SK-N-SH (cell line): ENCODE measurements at regions not wholly inside any gene's neighbourhood (a gene's known extent, or its start where the extent isn't known, plus 50 kb on each side); places are given as distances from the start of the nearest gene placed in this dataset.

Source experiments
- CTCF ChIA-PET: fragments of 300-600, 350-600 bp; formaldehyde crosslinking; extraction: SDS; loops from one replicate; lab custom pipeline; 2021; lab: Yijun Ruan, JAX
- POLR2A ChIA-PET: fragments of 350-600 bp; sonication (Branson Sonifier 250); formaldehyde crosslinking; extraction: SDS; loops from one replicate; lab custom pipeline; 2020; ENCODE audit warnings: antibody characterized with exemption, inconsistent platforms; lab: Yijun Ruan, JAX
- DNase-seq: peaks from one replicate; pipeline ENCODE4 v3.0.0; 2012
- H2AFZ ChIP-seq: fragments of 200-600 bp; sonication (generic); 2 replicates; pipeline ENCODE4 v1.8.1; 2016; ENCODE audit warnings: antibody characterized with exemption, mild to moderate bottlenecking, low read depth
- H3F3A ChIP-seq: fragments of 200-600 bp; sonication (generic); replicated peaks from 2 replicates; pipeline ENCODE3; 2016; ENCODE audit warnings: antibody characterized with exemption, mild to moderate bottlenecking; ENCODE audit not compliant: insufficient read depth
- H3K27ac ChIP-seq, 2 experiments: fragments of 200-500 bp in 1 of 2; fragments of 200-600 bp in 1 of 2; sonication (Bioruptor generic) in 1 of 2; sonication (generic), shearing (Covaris generic) in 1 of 2; 2 replicates each; pipeline versions ENCODE4 v1.5.1 to v1.6.1; 2014 to 2016; ENCODE audit warnings: low read depth in 2 of 2, inconsistent platforms in 1 of 2, low read length in 1 of 2, mild to moderate bottlenecking in 1 of 2, mixed read lengths in 1 of 2
- H3K27me3 ChIP-seq: fragments of 200-600 bp; sonication (generic), shearing (Covaris generic); 2 replicates; pipeline ENCODE4 v1.6.1; 2016; ENCODE audit warnings: mixed run types; ENCODE audit not compliant: insufficient read depth
- H3K36me3 ChIP-seq, 2 experiments: fragments of 200-500 bp in 1 of 2; fragments of 200-600 bp in 1 of 2; sonication (Bioruptor generic) in 1 of 2; sonication (generic) in 1 of 2; replicated peaks in 1 of 2; 2 replicates each; pipeline versions ENCODE3 to v1.5.1; 2014 to 2016; ENCODE audit warnings: low read length in 1 of 2, mild to moderate bottlenecking in 1 of 2; ENCODE audit not compliant: insufficient read depth in 2 of 2, control insufficient read depth in 1 of 2
- H3K4me1 ChIP-seq, 2 experiments: fragments of 200-500 bp in 1 of 2; fragments of 200-600 bp in 1 of 2; sonication (Bioruptor generic) in 1 of 2; sonication (generic), shearing (Covaris generic) in 1 of 2; 2 replicates each; pipeline versions ENCODE4 v1.5.1 to v1.6.1; 2014 to 2016; ENCODE audit warnings: low read depth in 1 of 2, low read length in 1 of 2, mixed run types in 1 of 2; ENCODE audit not compliant: insufficient read depth in 2 of 2, control insufficient read depth in 1 of 2
- H3K4me2 ChIP-seq: fragments of 200-600 bp; sonication (generic), shearing (Covaris generic); 2 replicates; pipeline ENCODE4 v1.6.1; 2017; ENCODE audit warnings: mixed run types
- H3K4me3 ChIP-seq, 2 experiments: fragments of 200-500 bp in 1 of 2; fragments of 200-600 bp in 1 of 2; sonication (Bioruptor generic) in 1 of 2; sonication (generic), shearing (Covaris generic) in 1 of 2; 2 replicates each; pipeline versions ENCODE4 v1.5.1 to v1.8.1; 2014 to 2016; ENCODE audit warnings: low read depth in 2 of 2, inconsistent platforms in 1 of 2, low read length in 1 of 2, mild to moderate bottlenecking in 1 of 2, mixed read lengths in 1 of 2, moderate library complexity in 1 of 2
- H3K79me2 ChIP-seq: fragments of 200-600 bp; sonication (generic); 2 replicates; pipeline ENCODE4 v1.8.1; 2017; ENCODE audit warnings: mild to moderate bottlenecking; ENCODE audit not compliant: insufficient read depth
- H3K9ac ChIP-seq: fragments of 200-600 bp; sonication (generic); 2 replicates; pipeline ENCODE4 v1.6.1; 2017; ENCODE audit warnings: mixed run types
- H3K9me2 ChIP-seq: fragments of 200-600 bp; sonication (generic); 2 replicates; pipeline ENCODE4 v1.6.1; 2017; ENCODE audit warnings: mixed run types
- H3K9me3 ChIP-seq: fragments of 200-600 bp; sonication (generic); 2 replicates; pipeline ENCODE4 v1.6.1; 2017; ENCODE audit warnings: mixed run types, mild to moderate bottlenecking, moderate library complexity
- H4K20me1 ChIP-seq: fragments of 200-600 bp; sonication (generic); 2 replicates; pipeline ENCODE4 v1.6.1; 2017; ENCODE audit warnings: mild to moderate bottlenecking, mixed run types; ENCODE audit not compliant: insufficient read depth
- ELF1 ChIP-seq: IDR thresholded peaks from 2 replicates; pipeline ENCODE4 v1.4.0; 2012
- EZH2phosphoT487 ChIP-seq: fragments of 200-600 bp; sonication (generic); IDR thresholded peaks from 2 replicates; pipeline ENCODE4 v1.6.1; 2017; ENCODE audit warnings: low read depth, mixed run types, mild to moderate bottlenecking, antibody characterized with exemption, moderate library complexity, borderline replicate concordance
- FOSL2 ChIP-seq: IDR thresholded peaks from 2 replicates; pipeline ENCODE4 v1.4.0; 2012; ENCODE audit warnings: low read depth, mild to moderate bottlenecking, moderate library complexity, borderline replicate concordance
- FOXM1 ChIP-seq: IDR thresholded peaks from 2 replicates; pipeline ENCODE4 v1.4.0; 2012; ENCODE audit warnings: low read depth, mild to moderate bottlenecking
- GATA2 ChIP-seq: sonication (generic); formaldehyde crosslinking; IDR thresholded peaks from 2 replicates; pipeline ENCODE4 v1.5.0; 2020; ENCODE audit warnings: mild to moderate bottlenecking, missing genetic modification reagents
- JUND ChIP-seq: IDR thresholded peaks from 2 replicates; pipeline ENCODE4 v1.4.0; 2012
- MEF2A ChIP-seq: IDR thresholded peaks from 2 replicates; pipeline ENCODE4 v1.4.0; 2012; ENCODE audit warnings: low read depth, borderline replicate concordance
- MXI1 ChIP-seq: IDR thresholded peaks from 2 replicates; pipeline ENCODE4 v1.6.1; 2012; ENCODE audit warnings: mild to moderate bottlenecking, low read depth, low read length, improper control_type of control experiment
- NRF1 ChIP-seq: IDR thresholded peaks from 2 replicates; pipeline ENCODE4 v1.6.1; 2012; ENCODE audit warnings: low read depth, mild to moderate bottlenecking, low read length
- POLR2AphosphoS5 ChIP-seq: IDR thresholded peaks from 2 replicates; pipeline ENCODE4 v1.6.1; 2012; ENCODE audit warnings: low read depth, low read length
- RAD21 ChIP-seq: IDR thresholded peaks from 2 replicates; pipeline ENCODE4 v1.6.1; 2012; ENCODE audit warnings: mild to moderate bottlenecking, low read length
- RCOR1 ChIP-seq: fragments of 150-350 bp; IDR thresholded peaks from 2 replicates; pipeline ENCODE4 v1.6.1; 2017; ENCODE audit warnings: antibody characterized with exemption, low read length
- RFX5 ChIP-seq: IDR thresholded peaks from 2 replicates; pipeline ENCODE4 v1.6.1; 2012; ENCODE audit warnings: mild to moderate bottlenecking, improper control_type of control experiment, low read length
- RXRA ChIP-seq: IDR thresholded peaks from 2 replicates; pipeline ENCODE4 v1.4.0; 2012; ENCODE audit warnings: low read depth, mild to moderate bottlenecking, borderline replicate concordance
- TAF1 ChIP-seq: IDR thresholded peaks from 2 replicates; pipeline ENCODE4 v1.6.1; 2012; ENCODE audit warnings: low read depth, mild to moderate bottlenecking, low read length, moderate library complexity, borderline replicate concordance
- TCF12 ChIP-seq: IDR thresholded peaks from 2 replicates; pipeline ENCODE4 v1.4.0; 2012
- TEAD4 ChIP-seq: IDR thresholded peaks from 2 replicates; pipeline ENCODE4 v1.4.0; 2012; ENCODE audit warnings: mild to moderate bottlenecking, borderline replicate concordance; ENCODE audit not compliant: insufficient read depth
- YY1 ChIP-seq: IDR thresholded peaks from 2 replicates; pipeline ENCODE4 v1.4.0; 2012; ENCODE audit warnings: low read depth, mild to moderate bottlenecking
- WGBS: methylation state at CpG from one replicate; pipeline ENCODE4 v1.1.6; 2017; ENCODE audit warnings: low lambda C conversion rate; 5-methylcytosine and 5-hydroxymethylcytosine counted together
- TF ChIP-seq, protein P1 (sequence below): IDR thresholded peaks from 2 replicates; pipeline ENCODE4 v1.4.0; 2012; ENCODE audit warnings: low read depth
- TF ChIP-seq, protein P2 (sequence below): fragments of 200-600 bp; sonication (generic); IDR thresholded peaks from 2 replicates; pipeline ENCODE4 v1.6.1; 2017; ENCODE audit warnings: antibody characterized with exemption, mild to moderate bottlenecking, moderate library complexity
- TF ChIP-seq, protein P3 (sequence below): IDR thresholded peaks from 2 replicates; pipeline ENCODE4 v1.4.0; 2012; ENCODE audit warnings: low read depth, borderline replicate concordance
- TF ChIP-seq, protein P4 (sequence below): IDR thresholded peaks from 2 replicates; pipeline ENCODE4 v1.4.0; 2012; ENCODE audit warnings: low read depth, borderline replicate concordance
- TF ChIP-seq, protein P5 (sequence below): IDR thresholded peaks from 2 replicates; pipeline ENCODE4 v1.6.1; 2012; ENCODE audit warnings: mild to moderate bottlenecking, low read depth, low read length, moderate library complexity

DNA sequence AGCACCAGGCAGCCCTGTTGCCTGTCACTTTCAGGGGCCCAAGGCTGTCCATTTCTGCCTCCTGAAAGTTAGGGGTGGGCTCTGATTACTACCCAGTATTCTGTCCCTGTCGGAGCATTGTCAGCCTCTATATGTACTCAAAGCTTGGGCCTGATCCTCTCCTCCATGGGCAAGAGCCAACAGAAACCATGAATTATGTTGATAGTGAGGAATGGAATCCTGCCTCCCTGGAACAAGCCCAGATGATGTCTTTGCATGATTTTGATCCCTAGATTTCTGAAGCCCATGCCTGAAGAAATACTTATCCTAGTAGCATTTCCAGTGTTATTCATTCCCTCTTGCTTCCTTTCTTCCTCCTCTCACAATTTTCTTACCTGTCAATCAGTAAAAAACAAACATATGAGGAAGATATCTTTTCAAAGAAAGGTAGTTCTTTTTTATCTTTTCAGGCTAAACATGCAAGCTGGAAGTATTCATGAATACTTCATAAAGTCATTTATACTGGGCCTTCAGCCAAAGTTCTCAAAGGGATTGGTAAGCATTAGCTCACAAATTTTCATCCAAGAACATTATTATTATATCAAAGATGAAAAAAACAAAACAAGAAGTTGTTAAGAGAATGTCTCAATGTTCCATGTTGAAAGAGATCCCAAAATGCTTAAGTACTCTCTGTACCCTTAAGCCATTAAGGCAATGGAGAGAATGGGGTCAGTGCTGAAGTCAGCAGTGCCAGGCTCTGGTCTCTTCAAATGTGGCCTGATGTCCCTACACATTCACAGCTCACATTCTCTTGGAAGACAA, 171.7 kb downstream of the NHLRC3 start (continued):
- TF ChIP-seq, protein P1, sequence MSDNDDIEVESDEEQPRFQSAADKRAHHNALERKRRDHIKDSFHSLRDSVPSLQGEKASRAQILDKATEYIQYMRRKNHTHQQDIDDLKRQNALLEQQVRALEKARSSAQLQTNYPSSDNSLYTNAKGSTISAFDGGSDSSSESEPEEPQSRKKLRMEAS = no peak
- TF ChIP-seq TAF1 (no peak), RFX5 (no peak), FOSL2 (no peak), NRF1 (no peak), RXRA (no peak), GATA2 (CRISPR knock-in tag) (no peak)

DNA sequence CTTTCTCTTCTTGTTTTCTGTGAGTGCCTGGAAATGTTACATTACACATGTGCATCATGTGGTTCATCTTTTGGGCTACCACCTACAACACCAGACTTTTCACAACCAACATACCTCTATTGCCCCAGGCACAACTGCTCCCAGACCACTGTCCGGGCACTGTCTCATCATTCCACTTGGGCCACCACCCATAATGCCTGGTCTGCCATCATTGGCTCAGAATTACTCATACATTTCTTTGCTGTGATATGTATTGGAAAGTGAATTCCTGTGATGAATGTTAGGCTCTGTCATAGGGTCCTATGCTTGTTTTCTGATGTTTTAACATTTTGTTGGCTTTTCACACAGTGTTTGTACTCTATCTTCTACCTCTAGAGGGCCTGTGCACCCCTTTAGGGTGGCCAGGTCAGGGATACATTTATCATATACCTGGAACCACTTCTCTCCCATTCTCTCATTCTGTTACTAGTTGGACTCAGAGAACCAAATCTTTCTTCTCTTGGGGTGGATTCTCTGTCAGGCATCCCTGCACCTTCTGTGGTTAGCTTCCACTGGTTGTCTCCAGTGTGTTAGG, 172.8 kb downstream of the NHLRC3 start:
- no peaks in the 10 kb centered on the region for H3K27me3 ChIP-seq
- H3K9me2 ChIP-seq = no peaks in the 10 kb centered on the region
- 44% methylated on average over 1 of the region's 1 CpG for WGBS
- H2AFZ ChIP-seq = no peak overlapping the region
- TF ChIP-seq MXI1 (no peak), RAD21 (no peak), MEF2A (no peak), RCOR1 (no peak), TCF12 (no peak), FOXM1 (no peak), RFX5 (no peak), EZH2phosphoT487 (no peak), TAF1 (no peak), POLR2AphosphoS5 (no peak), JUND (no peak), YY1 (no peak), ELF1 (no peak), TEAD4 (no peak)
- TF ChIP-seq, protein P1 = no peak
- TF ChIP-seq, protein P2, sequence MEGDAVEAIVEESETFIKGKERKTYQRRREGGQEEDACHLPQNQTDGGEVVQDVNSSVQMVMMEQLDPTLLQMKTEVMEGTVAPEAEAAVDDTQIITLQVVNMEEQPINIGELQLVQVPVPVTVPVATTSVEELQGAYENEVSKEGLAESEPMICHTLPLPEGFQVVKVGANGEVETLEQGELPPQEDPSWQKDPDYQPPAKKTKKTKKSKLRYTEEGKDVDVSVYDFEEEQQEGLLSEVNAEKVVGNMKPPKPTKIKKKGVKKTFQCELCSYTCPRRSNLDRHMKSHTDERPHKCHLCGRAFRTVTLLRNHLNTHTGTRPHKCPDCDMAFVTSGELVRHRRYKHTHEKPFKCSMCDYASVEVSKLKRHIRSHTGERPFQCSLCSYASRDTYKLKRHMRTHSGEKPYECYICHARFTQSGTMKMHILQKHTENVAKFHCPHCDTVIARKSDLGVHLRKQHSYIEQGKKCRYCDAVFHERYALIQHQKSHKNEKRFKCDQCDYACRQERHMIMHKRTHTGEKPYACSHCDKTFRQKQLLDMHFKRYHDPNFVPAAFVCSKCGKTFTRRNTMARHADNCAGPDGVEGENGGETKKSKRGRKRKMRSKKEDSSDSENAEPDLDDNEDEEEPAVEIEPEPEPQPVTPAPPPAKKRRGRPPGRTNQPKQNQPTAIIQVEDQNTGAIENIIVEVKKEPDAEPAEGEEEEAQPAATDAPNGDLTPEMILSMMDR = no peak
- TF ChIP-seq, protein P3, sequence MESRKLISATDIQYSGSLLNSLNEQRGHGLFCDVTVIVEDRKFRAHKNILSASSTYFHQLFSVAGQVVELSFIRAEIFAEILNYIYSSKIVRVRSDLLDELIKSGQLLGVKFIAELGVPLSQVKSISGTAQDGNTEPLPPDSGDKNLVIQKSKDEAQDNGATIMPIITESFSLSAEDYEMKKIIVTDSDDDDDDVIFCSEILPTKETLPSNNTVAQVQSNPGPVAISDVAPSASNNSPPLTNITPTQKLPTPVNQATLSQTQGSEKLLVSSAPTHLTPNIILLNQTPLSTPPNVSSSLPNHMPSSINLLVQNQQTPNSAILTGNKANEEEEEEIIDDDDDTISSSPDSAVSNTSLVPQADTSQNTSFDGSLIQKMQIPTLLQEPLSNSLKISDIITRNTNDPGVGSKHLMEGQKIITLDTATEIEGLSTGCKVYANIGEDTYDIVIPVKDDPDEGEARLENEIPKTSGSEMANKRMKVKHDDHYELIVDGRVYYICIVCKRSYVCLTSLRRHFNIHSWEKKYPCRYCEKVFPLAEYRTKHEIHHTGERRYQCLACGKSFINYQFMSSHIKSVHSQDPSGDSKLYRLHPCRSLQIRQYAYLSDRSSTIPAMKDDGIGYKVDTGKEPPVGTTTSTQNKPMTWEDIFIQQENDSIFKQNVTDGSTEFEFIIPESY = no peak
- TF ChIP-seq, protein P4, sequence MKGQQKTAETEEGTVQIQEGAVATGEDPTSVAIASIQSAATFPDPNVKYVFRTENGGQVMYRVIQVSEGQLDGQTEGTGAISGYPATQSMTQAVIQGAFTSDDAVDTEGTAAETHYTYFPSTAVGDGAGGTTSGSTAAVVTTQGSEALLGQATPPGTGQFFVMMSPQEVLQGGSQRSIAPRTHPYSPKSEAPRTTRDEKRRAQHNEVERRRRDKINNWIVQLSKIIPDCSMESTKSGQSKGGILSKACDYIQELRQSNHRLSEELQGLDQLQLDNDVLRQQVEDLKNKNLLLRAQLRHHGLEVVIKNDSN = no peak
- TF ChIP-seq, protein P5, sequence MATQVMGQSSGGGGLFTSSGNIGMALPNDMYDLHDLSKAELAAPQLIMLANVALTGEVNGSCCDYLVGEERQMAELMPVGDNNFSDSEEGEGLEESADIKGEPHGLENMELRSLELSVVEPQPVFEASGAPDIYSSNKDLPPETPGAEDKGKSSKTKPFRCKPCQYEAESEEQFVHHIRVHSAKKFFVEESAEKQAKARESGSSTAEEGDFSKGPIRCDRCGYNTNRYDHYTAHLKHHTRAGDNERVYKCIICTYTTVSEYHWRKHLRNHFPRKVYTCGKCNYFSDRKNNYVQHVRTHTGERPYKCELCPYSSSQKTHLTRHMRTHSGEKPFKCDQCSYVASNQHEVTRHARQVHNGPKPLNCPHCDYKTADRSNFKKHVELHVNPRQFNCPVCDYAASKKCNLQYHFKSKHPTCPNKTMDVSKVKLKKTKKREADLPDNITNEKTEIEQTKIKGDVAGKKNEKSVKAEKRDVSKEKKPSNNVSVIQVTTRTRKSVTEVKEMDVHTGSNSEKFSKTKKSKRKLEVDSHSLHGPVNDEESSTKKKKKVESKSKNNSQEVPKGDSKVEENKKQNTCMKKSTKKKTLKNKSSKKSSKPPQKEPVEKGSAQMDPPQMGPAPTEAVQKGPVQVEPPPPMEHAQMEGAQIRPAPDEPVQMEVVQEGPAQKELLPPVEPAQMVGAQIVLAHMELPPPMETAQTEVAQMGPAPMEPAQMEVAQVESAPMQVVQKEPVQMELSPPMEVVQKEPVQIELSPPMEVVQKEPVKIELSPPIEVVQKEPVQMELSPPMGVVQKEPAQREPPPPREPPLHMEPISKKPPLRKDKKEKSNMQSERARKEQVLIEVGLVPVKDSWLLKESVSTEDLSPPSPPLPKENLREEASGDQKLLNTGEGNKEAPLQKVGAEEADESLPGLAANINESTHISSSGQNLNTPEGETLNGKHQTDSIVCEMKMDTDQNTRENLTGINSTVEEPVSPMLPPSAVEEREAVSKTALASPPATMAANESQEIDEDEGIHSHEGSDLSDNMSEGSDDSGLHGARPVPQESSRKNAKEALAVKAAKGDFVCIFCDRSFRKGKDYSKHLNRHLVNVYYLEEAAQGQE = no peak
- no peaks in the 10 kb centered on the region for H3K36me3 ChIP-seq
- no peak overlapping the region for H3K27ac ChIP-seq
- no peaks in the 10 kb centered on the region for H3K9me3 ChIP-seq
- no peaks in the 10 kb centered on the region for H3F3A ChIP-seq
- H4K20me1 ChIP-seq = no peaks in the 10 kb centered on the region
- no peaks in the 10 kb centered on the region; a peak in 1 of 4 replicates for H3K4me1 ChIP-seq
- ChIA-PET CTCF (interaction anchor here (1.4 kb wide), 1 partner anchor 19 kb away, joined by 5 read pairs; no protein-coding TSS in a partner anchor), POLR2A (no interaction called here)
- no peaks in the 10 kb centered on the region for H3K79me2 ChIP-seq
- no peak overlapping the region for H3K4me2 ChIP-seq
- no peak overlapping the region for H3K4me3 ChIP-seq
- no peak for DNase-seq
- H3K9ac ChIP-seq = no peak overlapping the region
